ENCODE measurements at regions not wholly inside any gene's neighbourhood (a gene's known extent, or its start where the extent isn't known, plus 50 kb on each side); places are given as distances from the start of the nearest gene placed in this dataset.

DNA sequence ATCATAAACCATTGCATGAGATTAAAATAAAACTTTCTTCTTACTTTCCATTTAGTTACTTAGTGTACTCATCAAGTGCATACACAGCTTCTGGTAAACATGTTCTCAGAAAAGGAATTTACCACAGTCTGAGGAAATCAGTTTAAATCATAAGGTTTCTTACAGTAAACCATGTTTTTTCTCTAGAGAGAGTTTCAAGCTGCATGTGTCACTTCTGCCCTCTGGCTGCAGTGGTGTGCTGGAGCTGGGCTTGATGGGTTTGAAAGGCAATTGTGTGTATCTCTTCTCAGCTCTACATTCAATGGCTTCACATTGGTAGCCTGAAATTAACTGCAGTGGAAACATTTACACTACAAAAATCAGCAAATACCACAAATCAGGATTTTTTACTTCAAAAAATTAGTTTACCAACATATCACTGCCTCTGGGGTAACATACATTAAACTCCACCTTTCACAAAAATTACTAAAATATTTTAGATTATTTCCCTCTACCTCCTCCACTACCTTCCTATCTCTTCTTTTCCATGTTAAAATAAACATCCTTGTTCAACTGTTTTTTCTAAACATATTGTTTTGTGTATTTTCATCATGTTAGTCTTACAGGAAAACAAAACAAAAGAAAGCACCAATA, 414.3 kb downstream of the ANXA1 start:
- no peaks in the 10 kb centered on the region for H3K9me3 ChIP-seq
- H3K27me3 ChIP-seq (ENCODE audit: insufficient read depth in 3 of 3, low read length in 2 of 3), result no peaks in the 10 kb centered on the region
- TF ChIP-seq, protein P1, sequence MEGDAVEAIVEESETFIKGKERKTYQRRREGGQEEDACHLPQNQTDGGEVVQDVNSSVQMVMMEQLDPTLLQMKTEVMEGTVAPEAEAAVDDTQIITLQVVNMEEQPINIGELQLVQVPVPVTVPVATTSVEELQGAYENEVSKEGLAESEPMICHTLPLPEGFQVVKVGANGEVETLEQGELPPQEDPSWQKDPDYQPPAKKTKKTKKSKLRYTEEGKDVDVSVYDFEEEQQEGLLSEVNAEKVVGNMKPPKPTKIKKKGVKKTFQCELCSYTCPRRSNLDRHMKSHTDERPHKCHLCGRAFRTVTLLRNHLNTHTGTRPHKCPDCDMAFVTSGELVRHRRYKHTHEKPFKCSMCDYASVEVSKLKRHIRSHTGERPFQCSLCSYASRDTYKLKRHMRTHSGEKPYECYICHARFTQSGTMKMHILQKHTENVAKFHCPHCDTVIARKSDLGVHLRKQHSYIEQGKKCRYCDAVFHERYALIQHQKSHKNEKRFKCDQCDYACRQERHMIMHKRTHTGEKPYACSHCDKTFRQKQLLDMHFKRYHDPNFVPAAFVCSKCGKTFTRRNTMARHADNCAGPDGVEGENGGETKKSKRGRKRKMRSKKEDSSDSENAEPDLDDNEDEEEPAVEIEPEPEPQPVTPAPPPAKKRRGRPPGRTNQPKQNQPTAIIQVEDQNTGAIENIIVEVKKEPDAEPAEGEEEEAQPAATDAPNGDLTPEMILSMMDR (IDR thresholded peaks at IDR 0.05), result no peak
- no peak for DNase-seq
- H3K36me3 ChIP-seq (ENCODE audit: insufficient read depth in 1 of 2, low read depth in 1 of 2), result no peaks in the 10 kb centered on the region
- H3K4me1 ChIP-seq, result no peaks in the 10 kb centered on the region
- intact Hi-C loops (cut with DNase I), result no loop called here
- no peak overlapping the region for H3K27ac ChIP-seq
- H3K4me3 ChIP-seq, result no peak overlapping the region
- ATAC-seq, result no peak

DNA sequence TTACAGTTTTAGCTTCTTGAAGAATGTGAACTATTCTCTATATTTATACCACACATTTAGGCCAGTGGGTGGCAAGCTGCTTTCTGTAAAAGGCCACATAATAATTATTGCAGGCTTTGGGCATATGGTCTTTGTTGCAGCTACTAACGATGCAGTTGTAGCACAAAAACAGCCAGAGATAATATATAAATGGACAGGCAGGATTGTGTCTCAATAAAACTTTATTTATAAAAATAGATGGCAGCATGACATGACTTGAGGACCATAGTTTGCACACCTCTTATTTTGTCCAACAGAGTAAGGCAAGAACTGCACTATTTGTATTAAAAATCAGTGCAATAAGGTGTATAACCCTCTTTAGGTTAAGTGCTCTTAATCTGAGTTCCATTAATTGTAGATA, 415.0 kb downstream of the ANXA1 start:
- no peak overlapping the region for H3K27ac ChIP-seq
- no peak overlapping the region for H3K4me3 ChIP-seq
- 70 to 79% (median 78%) methylated on average over 1 of the region's 1 CpG for WGBS, 3 donors
- H3K27me3 ChIP-seq (ENCODE audit: insufficient read depth in 3 of 3, low read length in 2 of 3), result no peaks in the 10 kb centered on the region
- DNase-seq (no peak), ATAC-seq (no peak)
- intact Hi-C loops (cut with DNase I), result no loop called here
- H3K4me1 ChIP-seq, result no peaks in the 10 kb centered on the region
- no peaks in the 10 kb centered on the region for H3K9me3 ChIP-seq
- TF ChIP-seq, protein P1 (IDR thresholded peaks at IDR 0.05), result no peak
- H3K36me3 ChIP-seq (ENCODE audit: insufficient read depth in 1 of 2, low read depth in 1 of 2), result no peaks in the 10 kb centered on the region

DNA sequence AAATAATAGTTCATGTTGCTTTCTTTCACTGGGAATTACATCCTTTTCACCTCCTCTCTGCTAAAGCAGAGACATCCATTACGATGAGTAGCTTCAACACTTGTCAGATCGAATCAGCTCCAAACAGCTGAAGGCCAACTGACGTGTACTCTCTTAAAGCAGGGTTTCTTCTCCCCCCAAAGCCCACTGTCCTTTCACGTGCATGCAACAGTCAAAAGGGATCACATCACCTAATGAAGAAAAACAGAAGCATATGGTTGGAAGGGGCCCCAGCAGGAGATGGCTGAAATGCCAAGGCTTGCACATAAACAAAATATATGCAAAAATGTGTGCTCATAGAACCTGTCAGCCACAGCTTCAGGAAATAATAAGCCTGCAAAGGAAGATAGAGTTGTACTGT, 421.6 kb downstream of the ANXA1 start:
- Histone ChIP-seq H3K36me3 (ENCODE audit: insufficient read depth in 1 of 2, low read depth in 1 of 2) (no peaks in the 10 kb centered on the region), H3K9me3 (no peaks in the 10 kb centered on the region), H3K4me3 (no peak overlapping the region), H3K4me1 (no peaks in the 10 kb centered on the region), H3K27me3 (ENCODE audit: insufficient read depth in 3 of 3, low read length in 2 of 3) (no peaks in the 10 kb centered on the region), H3K27ac (no peak overlapping the region)
- ATAC-seq (no peak), DNase-seq (no peak)
- TF ChIP-seq, protein P1 (IDR thresholded peaks at IDR 0.05), result no peak
- WGBS, 3 donors, result 37 to 46% (median 44%) methylated on average over 4 of the region's 4 CpGs
- intact Hi-C loops (cut with DNase I), result no loop called here

DNA sequence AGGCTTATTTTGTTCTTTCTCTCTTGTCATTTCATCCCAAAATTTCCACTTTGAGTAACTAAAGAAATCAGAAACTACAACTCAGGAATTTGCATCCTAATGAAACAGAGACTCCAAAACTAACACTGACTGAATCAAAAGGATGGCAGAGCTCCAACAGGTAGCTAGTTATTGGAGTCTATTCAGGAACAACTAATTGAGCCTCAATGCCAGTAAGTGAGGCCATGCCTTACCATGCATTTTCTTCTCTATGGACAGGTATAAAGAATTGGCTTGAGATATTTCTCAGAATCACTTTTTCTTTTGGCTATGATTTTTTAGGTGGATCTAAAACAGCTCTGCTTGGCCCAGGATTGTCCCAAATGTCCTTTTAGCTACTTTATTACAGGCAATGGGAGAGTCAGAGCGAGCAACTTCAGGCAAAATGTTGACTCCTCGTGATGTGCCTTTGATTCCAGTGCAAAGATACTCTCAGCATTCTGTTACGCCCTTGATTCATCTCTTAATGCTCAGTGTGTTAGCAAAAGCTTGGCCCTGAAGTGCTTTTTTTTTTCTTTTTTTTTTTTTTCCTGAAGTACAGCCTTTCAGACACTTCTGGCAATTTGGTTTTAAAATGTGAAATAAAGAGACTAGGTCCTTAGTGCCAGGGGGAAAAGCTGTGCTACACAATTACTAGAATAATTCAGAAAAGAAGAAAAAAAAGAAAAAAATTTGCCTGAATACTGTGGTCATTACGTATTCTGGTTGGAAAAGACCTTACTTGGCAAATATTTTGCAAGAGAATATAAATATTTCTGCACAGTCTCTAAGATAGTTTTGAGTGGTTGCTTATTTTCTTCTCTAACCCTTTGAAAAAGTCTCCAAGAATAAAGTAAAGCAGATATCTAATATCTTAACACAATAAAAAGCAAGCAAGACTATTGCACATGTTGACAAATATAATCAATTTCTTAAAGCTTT, 423.7 kb downstream of the ANXA1 start:
- Histone ChIP-seq H3K27ac (no peak overlapping the region), H3K36me3 (ENCODE audit: insufficient read depth in 1 of 2, low read depth in 1 of 2) (no peaks in the 10 kb centered on the region), H3K4me1 (no peaks in the 10 kb centered on the region), H3K27me3 (ENCODE audit: insufficient read depth in 3 of 3, low read length in 2 of 3) (no peaks in the 10 kb centered on the region), H3K4me3 (no peak overlapping the region), H3K9me3 (no peaks in the 10 kb centered on the region)
- intact Hi-C loops (cut with DNase I), result no loop called here
- WGBS, 3 donors, result 57 to 63% (median 57%) methylated on average over 4 of the region's 4 CpGs
- ATAC-seq (no peak), DNase-seq (no peak)
- TF ChIP-seq, protein P1 (IDR thresholded peaks at IDR 0.05), result no peak

Measured in psoas muscle (tissue), 7 donors.